GM21786 (cell line): ENCODE measurements at regions not wholly inside any gene's neighbourhood (a gene's known extent, or its start where the extent isn't known, plus 50 kb on each side); places are given as distances from the start of the nearest gene placed in this dataset.
"Not testable (repeated sequence)": the region's sequence is repeated elsewhere in the genome, so short reads cannot be mapped to it uniquely, and the experiment has no call there.

Experiments used
- ATAC-seq: cut with Tn5 transposase; IDR thresholded peaks from one replicate; pipeline ENCODE4 v1.9.1; 2021; ENCODE audit not compliant: unreplicated experiment

DNA sequence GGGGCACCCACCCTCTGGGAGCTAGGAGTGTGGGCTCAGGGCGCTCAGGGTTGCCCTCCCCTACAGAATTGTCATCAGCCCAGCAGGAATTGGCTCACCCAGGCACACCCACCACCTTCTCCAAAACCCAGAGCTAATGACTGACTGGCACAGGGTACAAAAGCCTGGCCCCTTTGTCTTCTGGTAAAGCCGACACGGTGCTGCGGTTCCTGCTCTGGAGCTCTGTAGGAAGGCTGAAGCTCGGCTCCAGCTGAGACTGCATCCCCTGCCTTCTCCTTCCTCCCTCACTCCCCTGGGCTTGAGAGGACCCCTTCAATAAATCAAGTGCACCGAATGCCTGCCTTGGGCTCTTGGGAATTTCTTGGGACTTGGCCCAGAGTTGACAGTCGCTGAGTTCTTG lies 117.9 kb upstream of the EEPD1 start:
- no peak for ATAC-seq

DNA sequence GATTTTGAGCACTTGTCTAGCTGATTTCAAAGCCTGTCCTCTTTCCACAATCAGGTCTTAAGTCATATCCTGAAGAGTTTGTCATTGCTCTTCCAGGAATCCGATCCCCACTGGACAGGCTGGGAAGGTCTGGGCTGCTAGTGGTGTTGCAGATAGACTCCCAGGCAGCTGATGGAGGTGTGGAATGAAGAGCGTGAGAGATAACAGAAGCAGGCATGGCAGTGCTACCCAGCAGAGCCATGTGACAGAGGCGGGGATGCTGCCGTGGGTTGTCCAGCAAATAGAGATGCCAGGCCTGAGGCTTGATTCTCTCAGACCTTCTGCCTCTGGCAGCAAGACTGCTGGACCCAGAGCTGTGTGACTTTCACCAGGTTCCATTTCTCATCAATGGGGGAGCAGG lies 116.5 kb upstream of the EEPD1 start:
- no peak for ATAC-seq

GRCh38 chr7:36037121-36037662 lies 115.9 kb upstream of the EEPD1 start:
- no peak for ATAC-seq

DNA sequence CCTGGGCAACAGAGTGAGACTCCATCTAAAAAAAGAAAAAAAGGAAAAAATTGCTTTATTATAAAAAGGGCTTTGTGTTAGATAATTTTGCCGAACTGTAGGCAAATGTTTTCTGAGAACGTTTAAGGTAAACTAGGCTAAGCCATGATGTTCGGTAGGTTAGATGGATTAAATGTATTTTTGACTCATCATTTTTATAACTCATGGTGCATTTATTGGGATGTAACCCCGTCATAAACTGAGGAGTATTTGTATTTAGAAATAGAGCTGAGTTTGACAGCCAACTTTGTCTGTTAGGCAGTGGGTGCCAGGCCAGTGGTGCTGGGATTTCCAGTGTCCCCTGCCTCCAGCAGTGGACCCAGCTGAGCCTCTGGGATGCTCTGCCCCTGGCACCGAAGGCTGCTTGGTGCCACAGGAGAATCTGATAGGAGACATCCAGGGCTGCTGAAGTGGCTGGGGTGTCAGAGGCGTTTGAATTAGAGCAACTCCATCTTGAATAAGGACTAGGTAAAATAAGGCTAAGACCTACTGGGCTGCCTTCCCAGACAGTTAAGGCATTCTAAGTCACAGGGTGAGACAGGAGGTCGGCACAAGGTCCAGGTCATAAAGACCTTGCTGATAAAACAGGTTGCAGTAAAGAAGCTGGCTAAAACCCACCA lies 114.9 kb upstream of the EEPD1 start:
- ATAC-seq: no peak

GRCh38 chr7:36039243-36039642 lies 113.8 kb upstream of the EEPD1 start:
- ATAC-seq: no peak

- ATAC-seq: no peak
These were observed 113.4 kb upstream of the EEPD1 start for GRCh38 chr7:36039671-36040070.

- no peak for ATAC-seq
These were observed 112.4 kb upstream of the EEPD1 start for GRCh38 chr7:36040679-36041078.

DNA sequence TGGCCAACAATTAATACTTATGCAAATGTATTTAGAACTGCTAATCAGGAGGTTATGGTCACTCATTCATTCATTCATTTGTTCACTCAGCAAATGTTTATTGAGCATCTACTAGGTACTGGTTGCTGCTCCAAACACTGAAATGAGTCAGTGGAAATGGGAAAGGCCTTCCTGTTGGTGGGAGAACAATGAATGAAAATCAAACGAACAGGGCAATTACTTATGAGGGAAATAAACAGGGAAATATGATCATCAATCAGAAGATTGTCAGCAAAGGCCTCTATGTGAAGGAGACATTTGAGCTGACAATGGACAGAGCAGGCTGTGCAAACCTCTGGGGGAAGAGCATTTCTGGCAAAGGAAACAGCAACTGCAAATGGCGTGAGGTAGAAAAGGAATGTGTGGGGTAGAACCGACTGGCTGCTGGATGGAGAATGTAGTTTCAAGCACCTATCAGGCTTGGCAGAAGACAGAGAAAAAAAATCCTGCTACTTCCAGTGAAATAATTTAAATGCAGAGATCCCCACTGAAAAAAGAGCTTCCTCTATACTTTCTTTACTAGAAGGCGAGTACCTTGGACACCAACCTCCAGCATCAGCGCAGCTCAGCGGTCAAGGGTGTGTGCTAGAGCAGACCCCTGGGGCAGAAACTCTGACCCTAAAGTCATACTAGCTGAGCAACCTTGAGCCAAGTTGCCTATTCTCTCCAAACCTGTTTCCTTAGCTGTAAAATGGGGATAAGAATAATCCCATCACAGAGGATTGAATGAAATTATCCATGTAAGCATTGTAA lies 108.8 kb upstream of the EEPD1 start:
- no peak for ATAC-seq

DNA sequence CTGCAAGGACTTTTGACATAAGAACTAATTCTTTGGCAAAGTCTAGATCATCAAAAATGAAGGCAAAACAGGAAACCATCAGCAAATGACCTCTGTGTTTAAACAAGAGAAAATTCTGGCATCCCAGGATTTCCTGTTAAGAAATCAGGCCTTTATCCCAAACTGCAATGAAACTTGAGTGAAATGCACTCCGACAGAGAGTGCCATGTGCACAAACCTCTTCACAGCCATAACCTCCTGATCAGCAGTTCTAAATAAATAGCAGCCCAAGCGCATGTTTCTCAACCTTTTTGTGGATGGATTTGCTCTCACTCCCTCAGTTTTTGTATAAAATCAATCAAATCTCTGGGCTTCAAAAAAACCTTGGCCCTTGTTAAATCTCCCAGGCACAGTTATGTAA lies 107.7 kb upstream of the EEPD1 start:
- ATAC-seq: no peak

DNA sequence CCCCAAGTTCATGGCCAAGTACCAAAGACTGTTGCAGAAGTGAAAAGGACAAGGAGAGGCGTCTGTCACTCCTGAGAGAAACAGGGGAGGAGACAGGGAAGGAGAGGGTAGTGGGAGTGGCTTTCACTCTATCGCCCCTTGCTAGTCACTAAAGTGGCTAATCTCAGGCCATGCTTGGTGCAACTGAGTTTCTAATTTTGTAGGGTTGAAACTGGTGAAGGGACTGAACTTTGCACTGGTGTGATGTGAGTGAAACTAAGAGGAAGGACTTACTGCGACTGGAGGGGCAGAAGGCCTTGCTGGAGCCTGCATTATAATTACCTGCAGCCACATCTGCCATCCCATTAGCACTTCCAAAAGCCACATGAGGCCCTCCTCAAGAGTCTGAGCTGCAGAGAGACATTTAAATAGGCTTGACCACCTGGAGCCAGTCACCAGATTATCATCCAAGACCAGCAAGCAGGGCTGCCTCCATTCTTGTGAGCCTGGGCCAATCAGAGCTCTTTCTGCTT lies 107.2 kb upstream of the EEPD1 start:
- ATAC-seq: peak; percentile 75

GRCh38 chr7:36047091-36047658 lies 105.9 kb upstream of the EEPD1 start:
- no peak for ATAC-seq

DNA sequence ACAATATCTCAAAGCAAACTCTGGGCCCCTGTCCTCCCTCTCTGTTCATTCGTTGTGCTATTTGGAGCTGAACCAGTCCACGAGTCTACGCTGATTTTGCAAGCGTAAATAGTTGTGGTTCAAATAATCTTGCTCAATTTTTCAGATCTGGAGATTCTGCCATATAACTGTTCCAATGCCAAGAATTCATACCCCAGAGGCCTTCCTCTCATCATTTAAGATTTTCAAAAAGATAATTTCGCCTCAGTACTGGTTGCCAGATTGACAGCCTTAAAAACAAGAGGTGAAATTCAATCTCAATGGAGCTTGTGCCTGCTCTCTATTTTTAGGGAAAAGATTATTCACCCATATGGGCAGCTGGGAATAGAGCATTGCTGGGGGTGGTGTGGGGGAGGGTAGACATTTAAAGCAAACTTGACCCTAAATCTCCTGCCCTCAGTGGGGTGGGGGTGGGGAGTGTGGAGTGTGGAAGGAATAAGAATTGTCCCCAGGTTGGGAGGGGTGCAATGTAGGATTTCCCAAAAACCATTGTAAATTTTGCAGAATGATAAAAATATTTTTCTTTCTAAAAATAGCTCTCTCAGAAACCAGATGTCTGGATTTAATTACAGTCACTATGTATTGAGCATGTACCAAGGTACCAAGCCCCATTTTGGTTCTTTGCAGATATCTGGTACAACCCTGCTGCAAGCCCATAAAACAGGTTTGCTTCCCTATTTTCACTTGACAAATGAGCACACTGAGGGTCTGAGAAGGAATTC lies 104.7 kb upstream of the EEPD1 start:
- no peak for ATAC-seq

GRCh38 chr7:36048902-36049240 lies 104.2 kb upstream of the EEPD1 start:
- no peak for ATAC-seq

DNA sequence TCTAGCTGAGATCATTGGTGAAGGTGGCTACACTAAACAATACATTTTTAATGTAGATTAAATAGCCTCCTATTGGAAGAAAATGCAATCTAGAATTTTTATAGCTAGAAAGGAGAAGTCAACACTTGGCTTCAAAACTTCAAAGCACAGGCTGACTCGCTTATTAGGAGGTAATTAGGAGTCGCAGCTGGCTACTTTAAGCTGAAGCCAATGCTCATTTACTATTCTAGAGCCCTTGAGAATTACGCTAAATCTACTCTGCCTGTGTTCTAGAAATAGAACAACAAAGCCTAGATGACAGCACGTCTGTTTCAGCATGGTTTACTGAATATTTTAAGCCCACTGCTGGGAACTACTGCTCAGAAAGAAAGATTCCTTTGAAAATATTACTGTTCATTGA lies 101.6 kb upstream of the EEPD1 start:
- ATAC-seq: no peak

- no peak for ATAC-seq
These were observed 99.5 kb upstream of the EEPD1 start for GRCh38 chr7:36053589-36053988.

- no peak for ATAC-seq
These were observed 98.4 kb upstream of the EEPD1 start for GRCh38 chr7:36054637-36055036.

DNA sequence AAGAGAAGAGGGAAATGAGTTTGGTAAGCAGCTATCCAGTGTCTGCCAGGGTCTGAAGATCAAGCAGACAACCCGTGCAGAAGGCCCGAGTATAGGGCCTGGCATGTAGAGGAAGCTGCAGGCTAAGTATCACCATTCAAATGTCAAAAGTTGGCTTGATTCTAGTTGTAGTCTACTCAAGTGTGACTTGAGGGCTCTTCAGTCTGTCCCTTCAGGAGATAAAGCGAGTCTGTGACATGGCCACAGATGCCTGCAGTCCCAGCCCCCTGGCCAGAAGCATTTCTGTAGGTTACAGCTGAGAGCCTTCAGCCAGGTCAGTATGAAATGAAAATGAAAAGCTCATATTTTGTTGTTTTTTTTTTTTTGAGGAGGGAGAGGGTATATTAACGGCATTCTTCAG lies 97.8 kb upstream of the EEPD1 start:
- no peak for ATAC-seq

DNA sequence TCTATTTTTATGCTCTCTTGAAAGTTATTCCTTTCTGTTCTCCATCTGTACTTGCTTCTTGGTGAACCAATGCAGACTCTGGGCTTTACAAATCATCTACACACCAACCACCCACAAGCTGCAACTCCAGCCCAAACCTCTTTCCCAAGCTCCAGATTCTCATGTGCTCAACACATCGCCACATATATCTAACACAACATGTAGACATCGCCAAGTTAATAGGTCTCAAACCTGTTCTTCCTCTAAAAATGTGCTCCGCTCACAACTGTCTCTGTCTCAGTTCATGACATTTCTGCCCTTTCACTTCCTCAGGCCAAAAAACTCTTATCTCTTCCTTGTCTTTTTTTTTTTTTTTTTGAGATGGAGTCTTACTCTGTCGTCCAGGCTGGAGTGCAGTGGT lies 95.7 kb upstream of the EEPD1 start:
- ATAC-seq: peak; percentile 68

DNA sequence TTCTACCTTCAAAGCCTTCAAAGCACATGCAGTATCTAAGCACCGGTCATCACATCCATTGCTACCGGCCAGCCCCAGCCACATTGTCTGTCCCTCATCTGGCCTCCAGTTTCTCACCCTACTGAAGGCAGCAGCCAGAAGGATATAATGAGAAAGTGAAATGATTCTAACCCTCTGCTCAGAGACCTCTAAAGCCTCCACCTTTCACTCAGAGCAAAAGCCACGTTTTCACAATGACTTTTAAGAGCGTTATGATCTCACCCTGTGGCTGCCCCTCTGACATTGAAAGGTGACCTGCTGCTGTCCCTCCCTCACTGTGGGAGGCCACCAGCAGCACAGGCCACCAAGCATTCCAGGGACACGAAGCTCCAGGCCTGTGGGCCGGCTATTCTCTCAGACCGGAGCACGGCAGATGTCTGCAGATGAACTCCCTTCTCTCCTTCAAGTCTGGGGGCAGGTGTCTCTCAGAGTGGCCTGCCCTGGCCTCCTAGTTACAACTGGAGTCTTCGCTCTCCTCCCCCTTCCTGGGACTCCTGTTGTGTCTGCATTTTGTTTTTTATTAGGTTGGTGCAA lies 94.9 kb upstream of the EEPD1 start:
- ATAC-seq: peak; percentile 60

DNA sequence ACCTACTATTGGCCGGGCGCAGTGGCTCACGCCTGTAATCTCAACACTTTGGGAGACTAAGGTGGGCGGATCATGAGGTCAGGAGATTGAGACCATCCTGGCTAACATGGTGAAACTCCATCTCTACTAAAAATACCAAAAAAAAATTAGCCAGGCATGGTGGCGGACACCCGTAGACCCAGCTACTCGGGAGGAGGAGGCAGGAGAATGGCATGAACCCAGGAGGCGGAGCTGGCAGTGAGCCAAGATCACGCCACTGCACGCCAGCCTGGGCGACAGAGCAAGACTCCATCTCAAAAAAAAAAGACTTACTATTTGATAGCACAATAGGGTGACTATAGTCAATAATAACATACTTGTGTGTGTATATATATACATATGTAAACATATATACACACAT lies 92.7 kb upstream of the EEPD1 start:
- not testable (repeated sequence) for ATAC-seq
